Omental fat pad (tissue), 3 donors: ENCODE measurements at regions not wholly inside any gene's neighbourhood (a gene's known extent, or its start where the extent isn't known, plus 50 kb on each side); places are given as distances from the start of the nearest gene placed in this dataset.

ENCODE experiments used
- ATAC-seq: fragments of 150-250 bp; one replicate; pipeline ENCODE4 v1.9.1; 2016; ENCODE audit warnings: mild to moderate bottlenecking, moderate library complexity; ENCODE audit not compliant: low FRiP score
- DNase-seq: peaks from one replicate; pipeline ENCODE4 v3.0.0-alpha.2; 2019; ENCODE audit warnings: low spot score
- TF ChIP-seq, protein P1 (sequence below), 3 donors: fragments of 450-650 bp; IDR thresholded peaks; one replicate each; pipeline ENCODE4 v1.5.1; 2016 to 2017; ENCODE audit warnings: antibody characterized with exemption in 3 of 3, mild to moderate bottlenecking in 3 of 3, moderate library complexity in 2 of 3

GRCh38 chr11:103530257-103530656 lies 421.0 kb downstream of the DYNC2H1 start:
- ATAC-seq (no peak), DNase-seq (no peak)
- TF ChIP-seq, protein P1, sequence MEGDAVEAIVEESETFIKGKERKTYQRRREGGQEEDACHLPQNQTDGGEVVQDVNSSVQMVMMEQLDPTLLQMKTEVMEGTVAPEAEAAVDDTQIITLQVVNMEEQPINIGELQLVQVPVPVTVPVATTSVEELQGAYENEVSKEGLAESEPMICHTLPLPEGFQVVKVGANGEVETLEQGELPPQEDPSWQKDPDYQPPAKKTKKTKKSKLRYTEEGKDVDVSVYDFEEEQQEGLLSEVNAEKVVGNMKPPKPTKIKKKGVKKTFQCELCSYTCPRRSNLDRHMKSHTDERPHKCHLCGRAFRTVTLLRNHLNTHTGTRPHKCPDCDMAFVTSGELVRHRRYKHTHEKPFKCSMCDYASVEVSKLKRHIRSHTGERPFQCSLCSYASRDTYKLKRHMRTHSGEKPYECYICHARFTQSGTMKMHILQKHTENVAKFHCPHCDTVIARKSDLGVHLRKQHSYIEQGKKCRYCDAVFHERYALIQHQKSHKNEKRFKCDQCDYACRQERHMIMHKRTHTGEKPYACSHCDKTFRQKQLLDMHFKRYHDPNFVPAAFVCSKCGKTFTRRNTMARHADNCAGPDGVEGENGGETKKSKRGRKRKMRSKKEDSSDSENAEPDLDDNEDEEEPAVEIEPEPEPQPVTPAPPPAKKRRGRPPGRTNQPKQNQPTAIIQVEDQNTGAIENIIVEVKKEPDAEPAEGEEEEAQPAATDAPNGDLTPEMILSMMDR (IDR thresholded peaks at IDR 0.05), result no peak

DNA sequence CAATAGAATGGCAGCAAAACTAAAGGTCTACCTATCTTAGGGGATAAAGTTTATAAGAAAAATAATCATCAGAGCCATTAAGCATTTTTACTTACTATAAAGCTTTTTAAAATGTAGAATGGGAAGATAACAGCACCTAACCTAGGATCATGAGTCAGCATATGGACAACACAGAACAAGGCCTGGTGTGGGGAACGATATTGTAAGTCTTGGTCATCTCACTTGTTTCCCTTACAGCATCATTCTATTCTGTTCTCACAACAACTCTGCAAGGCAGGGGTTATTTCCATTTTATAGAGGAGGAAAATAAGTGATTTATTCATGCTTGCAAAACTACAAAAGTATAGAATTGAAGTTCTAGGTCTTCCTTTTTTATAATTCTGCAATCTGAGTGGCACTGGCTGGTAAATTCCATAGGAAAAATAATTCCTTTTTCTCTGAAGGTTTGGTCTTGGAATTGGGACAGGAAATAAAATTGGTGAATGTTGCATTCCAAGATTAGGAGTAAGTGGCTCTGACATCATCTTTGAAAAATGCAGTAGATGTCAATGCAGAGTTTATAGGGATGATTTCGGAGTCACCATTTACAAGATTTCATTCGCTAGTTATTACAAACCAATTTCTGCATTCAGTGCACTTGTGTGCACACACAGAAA lies 423.0 kb downstream of the DYNC2H1 start:
- no peak for DNase-seq
- no peak for ATAC-seq
- TF ChIP-seq, protein P1 (IDR thresholded peaks at IDR 0.05), result no peak

- DNase-seq (no peak), ATAC-seq (no peak)
- TF ChIP-seq, protein P1 (IDR thresholded peaks at IDR 0.05), result no peak
Measured at GRCh38 chr11:103534191-103534590, 425.0 kb downstream of the DYNC2H1 start.

- DNase-seq (no peak), ATAC-seq (no peak)
- TF ChIP-seq, protein P1 (IDR thresholded peaks at IDR 0.05), result no peak
Measured at GRCh38 chr11:103534959-103535358, 425.7 kb downstream of the DYNC2H1 start.

GRCh38 chr11:103536335-103536722 lies 427.1 kb downstream of the DYNC2H1 start:
- TF ChIP-seq, protein P1 (IDR thresholded peaks at IDR 0.05), result no peak
- ATAC-seq (no peak), DNase-seq (no peak)

- DNase-seq (no peak), ATAC-seq (no peak)
- TF ChIP-seq, protein P1 (IDR thresholded peaks at IDR 0.05), result no peak
Measured at GRCh38 chr11:103537904-103538502, 428.8 kb downstream of the DYNC2H1 start.

DNA sequence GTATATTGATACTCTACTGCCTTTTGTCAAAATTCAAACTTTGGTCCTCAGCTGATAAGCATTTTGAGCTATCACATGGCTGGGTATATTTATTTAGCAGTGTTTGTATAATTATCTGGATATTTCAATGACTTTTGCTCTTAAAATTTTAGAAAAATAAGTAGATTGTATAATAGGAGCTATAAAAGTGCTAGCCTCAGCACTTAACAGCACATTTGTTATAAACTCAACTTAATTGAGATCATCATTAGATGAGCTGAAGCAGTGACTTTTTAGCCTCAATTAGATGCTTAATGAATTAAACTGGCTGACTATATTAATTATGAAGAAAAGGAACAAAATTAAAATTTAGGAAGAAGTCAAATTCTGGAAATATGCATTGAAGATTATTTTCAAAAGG lies 429.9 kb downstream of the DYNC2H1 start:
- TF ChIP-seq, protein P1 (IDR thresholded peaks at IDR 0.05), result no peak
- ATAC-seq (no peak), DNase-seq (no peak)
